ENCODE measurements at regions not wholly inside any gene's neighbourhood (a gene's known extent, or its start where the extent isn't known, plus 50 kb on each side); places are given as distances from the start of the nearest gene placed in this dataset.

- no peaks in the 10 kb centered on the region for H3K36me3 ChIP-seq (ENCODE audit: insufficient read depth, low read length)
- no peak for DNase-seq (ENCODE audit: low read depth, low spot score)
- H3K9ac ChIP-seq (ENCODE audit: insufficient read length): no peak overlapping the region
- no peak overlapping the region for H3K4me3 ChIP-seq
- H3K9me3 ChIP-seq (ENCODE audit: low read depth, low read length): no peaks in the 10 kb centered on the region
- H3K27ac ChIP-seq: no peak overlapping the region
- no peak for TF ChIP-seq EZH2 (IDR thresholded peaks at IDR 0.05)
- no peak for TF ChIP-seq FOXP2 (optimal IDR thresholded peaks at IDR 0.05; ENCODE audit: control extremely low read depth, extremely low read length, insufficient read depth)
- TF ChIP-seq POLR2AphosphoS5 (IDR thresholded peaks at IDR 0.05; ENCODE audit: borderline replicate concordance, low read depth, low read length): no peak
Observed at GRCh38 chr5:97476852-97477534, 293.9 kb upstream of the RIOK2 start.

DNA sequence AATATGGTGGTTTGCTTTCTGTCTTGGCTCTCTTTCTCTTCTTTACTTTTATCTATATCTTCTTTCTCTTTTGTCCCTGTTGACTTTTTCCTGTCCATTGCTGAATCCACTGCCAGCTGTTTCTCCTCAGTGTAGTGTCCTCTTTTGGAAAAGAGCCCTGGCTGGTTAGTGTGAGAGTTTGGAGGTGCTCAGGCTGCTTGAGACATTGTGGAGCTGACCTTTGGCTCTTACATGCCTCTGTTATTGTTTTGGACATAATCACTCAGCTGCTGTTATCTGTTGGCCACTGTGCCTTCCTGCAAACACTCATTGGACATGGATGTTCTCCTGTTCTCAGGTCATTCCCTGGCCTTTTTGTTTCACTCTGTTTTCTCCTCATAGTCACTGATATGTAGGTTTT is 295.4 kb upstream of the RIOK2 start:
- H3K4me3 ChIP-seq: no peak overlapping the region
- H3K27ac ChIP-seq: no peak overlapping the region
- no peak overlapping the region for H3K9ac ChIP-seq (ENCODE audit: insufficient read length)
- no peaks in the 10 kb centered on the region for H3K9me3 ChIP-seq (ENCODE audit: low read depth, low read length)
- no peak for TF ChIP-seq FOXP2 (optimal IDR thresholded peaks at IDR 0.05; ENCODE audit: control extremely low read depth, extremely low read length, insufficient read depth)
- no peak for TF ChIP-seq EZH2 (IDR thresholded peaks at IDR 0.05)
- TF ChIP-seq POLR2AphosphoS5 (IDR thresholded peaks at IDR 0.05; ENCODE audit: borderline replicate concordance, low read depth, low read length): no peak
- no peaks in the 10 kb centered on the region for H3K36me3 ChIP-seq (ENCODE audit: insufficient read depth, low read length)
- no peak for DNase-seq (ENCODE audit: low read depth, low spot score)

- TF ChIP-seq FOXP2 (optimal IDR thresholded peaks at IDR 0.05; ENCODE audit: control extremely low read depth, extremely low read length, insufficient read depth): no peak
- TF ChIP-seq POLR2AphosphoS5 (IDR thresholded peaks at IDR 0.05; ENCODE audit: borderline replicate concordance, low read depth, low read length): no peak
- TF ChIP-seq EZH2 (IDR thresholded peaks at IDR 0.05): no peak
- H3K9me3 ChIP-seq (ENCODE audit: low read depth, low read length): no peaks in the 10 kb centered on the region
- H3K36me3 ChIP-seq (ENCODE audit: insufficient read depth, low read length): no peaks in the 10 kb centered on the region
- H3K4me3 ChIP-seq: no peak overlapping the region
- H3K9ac ChIP-seq (ENCODE audit: insufficient read length): no peak overlapping the region
- no peak overlapping the region for H3K27ac ChIP-seq
- no peak for DNase-seq (ENCODE audit: low read depth, low spot score)
Observed at GRCh38 chr5:97480313-97480712, 297.3 kb upstream of the RIOK2 start.

GRCh38 chr5:97488126-97488668 is 305.1 kb upstream of the RIOK2 start:
- Histone ChIP-seq H3K9me3 (ENCODE audit: low read depth, low read length) (no peaks in the 10 kb centered on the region), H3K9ac (ENCODE audit: insufficient read length) (no peak overlapping the region), H3K4me3 (no peak overlapping the region), H3K36me3 (ENCODE audit: insufficient read depth, low read length) (no peaks in the 10 kb centered on the region), H3K27ac (no peak overlapping the region)
- DNase-seq (ENCODE audit: low read depth, low spot score): no peak
- TF ChIP-seq FOXP2 (optimal IDR thresholded peaks at IDR 0.05; ENCODE audit: control extremely low read depth, extremely low read length, insufficient read depth) (no peak), EZH2 (IDR thresholded peaks at IDR 0.05) (no peak), POLR2AphosphoS5 (IDR thresholded peaks at IDR 0.05; ENCODE audit: borderline replicate concordance, low read depth, low read length) (no peak)

DNA sequence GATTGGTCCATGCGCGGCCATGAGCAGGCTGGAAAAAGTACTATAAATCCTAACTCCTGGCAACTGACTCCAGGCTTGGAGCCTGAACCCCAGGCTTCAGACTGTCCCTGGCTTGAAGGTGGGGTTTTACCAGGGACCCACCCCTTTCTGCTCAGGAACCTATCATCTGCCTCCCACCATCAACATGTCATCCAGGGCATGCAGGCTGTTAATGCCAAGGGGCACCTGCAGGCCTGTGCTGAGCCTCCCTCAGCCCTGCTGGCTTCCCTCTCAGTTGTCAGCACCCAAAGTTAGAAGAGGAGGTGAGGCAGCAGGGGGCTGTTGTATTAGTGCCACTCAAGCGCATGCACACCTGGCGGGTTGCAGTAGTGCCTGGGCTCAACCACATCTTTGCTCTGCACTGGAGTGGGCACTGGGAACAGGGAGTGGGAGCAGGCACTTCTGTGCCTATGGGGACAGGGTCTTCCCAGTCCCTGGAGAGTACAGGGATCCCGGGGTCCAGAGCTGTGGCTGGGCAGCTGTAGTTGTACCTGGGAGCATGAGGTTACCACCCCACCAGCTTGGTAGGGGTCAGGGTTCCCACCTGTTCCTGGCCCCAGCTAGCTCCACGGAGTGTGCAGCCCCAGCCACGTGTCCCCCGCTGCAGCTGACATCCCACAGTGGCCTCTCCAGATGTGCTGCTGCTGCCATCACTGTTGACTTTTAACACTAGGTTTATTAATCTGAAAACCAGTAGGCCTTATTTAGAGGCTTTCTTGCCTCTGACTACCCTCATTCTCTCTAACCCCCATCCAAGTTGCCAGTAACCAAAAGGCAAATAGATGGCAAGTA is 306.2 kb upstream of the RIOK2 start:
- Histone ChIP-seq H3K9ac (ENCODE audit: insufficient read length) (no peak overlapping the region), H3K9me3 (ENCODE audit: low read depth, low read length) (no peaks in the 10 kb centered on the region), H3K27ac (no peak overlapping the region), H3K36me3 (ENCODE audit: insufficient read depth, low read length) (no peaks in the 10 kb centered on the region), H3K4me3 (no peak overlapping the region)
- TF ChIP-seq POLR2AphosphoS5 (IDR thresholded peaks at IDR 0.05; ENCODE audit: borderline replicate concordance, low read depth, low read length) (no peak), FOXP2 (optimal IDR thresholded peaks at IDR 0.05; ENCODE audit: control extremely low read depth, extremely low read length, insufficient read depth) (no peak)
- no peak for DNase-seq (ENCODE audit: low read depth, low spot score)

DNA sequence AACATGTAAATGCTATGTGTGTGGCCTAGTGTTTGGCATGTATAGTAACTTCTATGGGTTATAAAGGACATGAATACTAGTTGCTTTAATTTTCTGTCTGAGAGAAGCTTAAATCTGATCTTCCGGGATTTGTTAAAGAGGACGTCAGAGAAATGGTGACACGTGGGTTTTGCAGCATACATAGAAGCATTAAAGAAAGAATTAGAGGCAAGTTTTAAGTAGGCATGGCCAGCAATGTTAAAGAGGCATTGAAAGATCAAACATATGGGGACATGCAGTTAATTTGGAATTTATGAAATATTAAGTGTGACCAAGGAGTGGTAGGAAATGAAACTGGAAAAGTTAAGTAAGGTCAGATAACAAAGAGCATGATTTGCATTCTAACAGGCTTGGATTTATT is 311.4 kb upstream of the RIOK2 start:
- Histone ChIP-seq H3K9me3 (ENCODE audit: low read depth, low read length) (no peaks in the 10 kb centered on the region), H3K9ac (ENCODE audit: insufficient read length) (no peak overlapping the region), H3K27ac (no peak overlapping the region), H3K36me3 (ENCODE audit: insufficient read depth, low read length) (no peaks in the 10 kb centered on the region), H3K4me3 (no peak overlapping the region)
- TF ChIP-seq POLR2AphosphoS5 (IDR thresholded peaks at IDR 0.05; ENCODE audit: borderline replicate concordance, low read depth, low read length) (no peak), EZH2 (IDR thresholded peaks at IDR 0.05) (no peak), FOXP2 (optimal IDR thresholded peaks at IDR 0.05; ENCODE audit: control extremely low read depth, extremely low read length, insufficient read depth) (no peak)
- no peak for DNase-seq (ENCODE audit: low read depth, low spot score)

- no peak overlapping the region for H3K9ac ChIP-seq (ENCODE audit: insufficient read length)
- no peaks in the 10 kb centered on the region for H3K36me3 ChIP-seq (ENCODE audit: insufficient read depth, low read length)
- TF ChIP-seq FOXP2 (optimal IDR thresholded peaks at IDR 0.05; ENCODE audit: control extremely low read depth, extremely low read length, insufficient read depth) (no peak), POLR2AphosphoS5 (IDR thresholded peaks at IDR 0.05; ENCODE audit: borderline replicate concordance, low read depth, low read length) (no peak), EZH2 (IDR thresholded peaks at IDR 0.05) (no peak)
- no peak overlapping the region for H3K4me3 ChIP-seq
- DNase-seq (ENCODE audit: low read depth, low spot score): no peak
- H3K9me3 ChIP-seq (ENCODE audit: low read depth, low read length): no peaks in the 10 kb centered on the region
- H3K27ac ChIP-seq: no peak overlapping the region
Observed at GRCh38 chr5:97495301-97495700, 312.3 kb upstream of the RIOK2 start.

DNA sequence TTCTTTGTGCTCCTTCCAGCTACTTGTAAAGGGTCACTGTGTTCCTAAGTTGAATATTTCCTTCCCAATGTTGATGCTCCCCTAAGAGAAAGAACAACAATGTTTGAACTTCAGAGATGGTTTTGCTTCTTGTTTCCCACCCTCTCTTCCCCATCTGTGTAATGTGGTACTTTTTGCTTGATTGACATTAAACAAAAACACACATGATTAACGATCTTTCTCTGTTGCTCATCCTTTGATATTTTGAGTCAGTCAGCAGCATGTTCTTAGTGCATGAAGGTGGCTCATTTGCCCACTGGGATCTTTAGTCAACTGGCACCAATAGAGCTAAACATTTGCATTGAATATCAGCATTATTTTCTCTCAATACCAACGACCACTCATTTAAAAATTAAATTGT is 313.0 kb upstream of the RIOK2 start:
- H3K27ac ChIP-seq: no peak overlapping the region

More for the DNA sequence above, 313.0 kb upstream of the RIOK2 start:
- DNase-seq (ENCODE audit: low read depth, low spot score): no peak
- no peaks in the 10 kb centered on the region for H3K36me3 ChIP-seq (ENCODE audit: insufficient read depth, low read length)
- no peak overlapping the region for H3K9ac ChIP-seq (ENCODE audit: insufficient read length)
- no peak overlapping the region for H3K4me3 ChIP-seq
- no peaks in the 10 kb centered on the region for H3K9me3 ChIP-seq (ENCODE audit: low read depth, low read length)
- no peak for TF ChIP-seq EZH2 (IDR thresholded peaks at IDR 0.05)
- no peak for TF ChIP-seq POLR2AphosphoS5 (IDR thresholded peaks at IDR 0.05; ENCODE audit: borderline replicate concordance, low read depth, low read length)
- no peak for TF ChIP-seq FOXP2 (optimal IDR thresholded peaks at IDR 0.05; ENCODE audit: control extremely low read depth, extremely low read length, insufficient read depth)

Data from SK-N-MC (cell line).